GM18858 (cell line): ENCODE measurements at regions not wholly inside any gene's neighbourhood (a gene's known extent, or its start where the extent isn't known, plus 50 kb on each side); places are given as distances from the start of the nearest gene placed in this dataset.
"Not testable (repeated sequence)": the region's sequence is repeated elsewhere in the genome, so short reads cannot be mapped to it uniquely, and the experiment has no call there.

ENCODE experiments used
- ATAC-seq: cut with Tn5 transposase; IDR thresholded peaks from one replicate; pipeline ENCODE4 v1.9.1; 2021; ENCODE audit not compliant: unreplicated experiment

- ATAC-seq, result no peak
Measured at GRCh38 chr21:15119486-15119885, 54.7 kb upstream of the NRIP1 start.

GRCh38 chr21:15121097-15121654 is 56.4 kb upstream of the NRIP1 start:
- no peak for ATAC-seq

- ATAC-seq, result no peak
Measured at GRCh38 chr21:15121655-15122120, 56.9 kb upstream of the NRIP1 start.

- no peak for ATAC-seq
Measured at GRCh38 chr21:15122241-15122640, 57.4 kb upstream of the NRIP1 start.

GRCh38 chr21:15124731-15125130 is 59.9 kb upstream of the NRIP1 start:
- no peak for ATAC-seq

GRCh38 chr21:15126948-15127347 is 62.1 kb upstream of the NRIP1 start:
- ATAC-seq, result no peak

GRCh38 chr21:15127437-15127836 is 62.6 kb upstream of the NRIP1 start:
- ATAC-seq, result no peak

- ATAC-seq, result no peak
Measured at GRCh38 chr21:15128267-15128666, 63.5 kb upstream of the NRIP1 start.

GRCh38 chr21:15128714-15129113 is 63.9 kb upstream of the NRIP1 start:
- not testable (repeated sequence) for ATAC-seq

- no peak for ATAC-seq
Measured at GRCh38 chr21:15130326-15130725, 65.5 kb upstream of the NRIP1 start.

- ATAC-seq, result no peak
Measured at GRCh38 chr21:15130751-15131150, 66.0 kb upstream of the NRIP1 start.

GRCh38 chr21:15132781-15133180 is 68.0 kb upstream of the NRIP1 start:
- ATAC-seq, result no peak

- ATAC-seq, result no peak
Measured at GRCh38 chr21:15134701-15135470, 70.1 kb upstream of the NRIP1 start.

- no peak for ATAC-seq
Measured at GRCh38 chr21:15135867-15136629, 71.2 kb upstream of the NRIP1 start.

GRCh38 chr21:15138490-15138889 is 73.7 kb upstream of the NRIP1 start:
- ATAC-seq, result no peak

GRCh38 chr21:15139898-15140297 is 75.1 kb upstream of the NRIP1 start:
- ATAC-seq, result no peak

GRCh38 chr21:15140321-15141019 is 75.7 kb upstream of the NRIP1 start:
- no peak for ATAC-seq

- ATAC-seq, result no peak
Measured at GRCh38 chr21:15141261-15141970, 76.6 kb upstream of the NRIP1 start.

GRCh38 chr21:15144026-15144425 is 79.2 kb upstream of the NRIP1 start:
- ATAC-seq, result no peak

GRCh38 chr21:15148437-15148836 is 83.6 kb upstream of the NRIP1 start:
- ATAC-seq, result no peak
